HCT116 (cell line): ENCODE measurements at regions not wholly inside any gene's neighbourhood (a gene's known extent, or its start where the extent isn't known, plus 50 kb on each side); places are given as distances from the start of the nearest gene placed in this dataset.

ENCODE experiments used
- ATAC-seq: fragments of 200-7000 bp; cut with Tn5 transposase; 2 replicates; pipeline ENCODE4 v1.9.1; 2020; ENCODE audit warnings: mild to moderate bottlenecking, moderate library complexity
- BruUV-seq: library from RNA; stranded (reverse); fragments of 400-500 nt; replicated peaks from 2 replicates; lab custom pipeline; 2021; lab: Mats Ljungman, UMichigan
- CTCF ChIA-PET: fragments of 300-600 bp; sonication (Branson Sonifier 250); formaldehyde crosslinking; loops from one replicate; lab custom pipeline; 2021; ENCODE audit warnings: antibody characterized with exemption; lab: Charles Lee
- POLR2A ChIA-PET: fragments of 300-600, 350-600 bp; sonication (Branson Sonifier 250); formaldehyde crosslinking; loops from one replicate; lab custom pipeline; 2021; ENCODE audit warnings: antibody characterized with exemption; lab: Charles Lee
- RAD21 ChIA-PET, 2 experiments: fragments of 300-600 bp; sonication (Branson Sonifier 250); formaldehyde crosslinking; loops; one replicate each; lab custom pipeline; 2023; ENCODE audit warnings: low total read pairs in 2 of 2; ENCODE audit not compliant: uncharacterized antibody in 2 of 2, unreplicated experiment in 2 of 2, low non-redundant PET in 1 of 2; lab: Charles Lee
- DNase-seq: peaks from one replicate; pipeline ENCODE4 v3.0.0-alpha.2; 2010; ENCODE audit warnings: low read depth, low spot score
- H2AFZ ChIP-seq: fragments of 200-600 bp; shearing (Covaris generic), sonication (generic); 2 replicates; pipeline ENCODE4 v1.6.1; 2017; ENCODE audit warnings: low read depth, mixed run types, mixed read lengths, antibody characterized with exemption, low read length; ENCODE audit not compliant: poor library complexity, severe bottlenecking
- H3K27ac ChIP-seq: 2 replicates; pipeline ENCODE4 v1.5.1; 2012; ENCODE audit warnings: low read depth, low read length
- H3K27me3 ChIP-seq: fragments of 200-600 bp; sonication (generic); 2 replicates; pipeline ENCODE4 v1.6.1; 2016; ENCODE audit warnings: mixed run types, low read length, mixed read lengths; ENCODE audit not compliant: insufficient read depth
- H3K36me3 ChIP-seq, 2 experiments: fragments of 200-500 bp in 1 of 2; fragments of 200-600 bp in 1 of 2; sonication (Bioruptor generic) in 1 of 2; sonication (generic) in 1 of 2; 2 replicates each; pipeline versions ENCODE4 v1.5.1 to v1.6.1; 2014 to 2016; ENCODE audit warnings: low read length in 2 of 2, inconsistent platforms in 1 of 2, mixed read lengths in 1 of 2, mixed run types in 1 of 2; ENCODE audit not compliant: insufficient read depth in 2 of 2, control insufficient read depth in 1 of 2
- H3K4me1 ChIP-seq, 2 experiments: fragments of 200-600 bp in 1 of 2; sonication (generic) in 1 of 2; 2 replicates each; pipeline versions ENCODE4 v1.5.1 to v1.6.1; 2012 to 2017; ENCODE audit warnings: low read length in 2 of 2, inconsistent platforms in 1 of 2, mild to moderate bottlenecking in 1 of 2, mixed read lengths in 1 of 2, mixed run types in 1 of 2, moderate library complexity in 1 of 2; ENCODE audit not compliant: insufficient read depth in 2 of 2, control insufficient read depth in 1 of 2
- H3K4me2 ChIP-seq: fragments of 200-600 bp; sonication (generic); 2 replicates; pipeline ENCODE4 v1.6.1; 2017; ENCODE audit warnings: mixed run types, low read length, mixed read lengths
- H3K4me3 ChIP-seq, 2 experiments: fragments of 200-600 bp in 1 of 2; sonication (generic) in 1 of 2; replicated peaks in 1 of 2; 2 replicates each; pipeline ENCODE4 v1.5.1; 2011 to 2016; ENCODE audit warnings: low read length in 2 of 2, control low read depth in 1 of 2, low read depth in 1 of 2, mild to moderate bottlenecking in 1 of 2, mixed read lengths in 1 of 2, mixed run types in 1 of 2
- H3K79me2 ChIP-seq: fragments of 200-600 bp; sonication (generic); 2 replicates; pipeline ENCODE4 v1.6.1; 2017; ENCODE audit warnings: mild to moderate bottlenecking, mixed run types, low read length, moderate library complexity, mixed read lengths; ENCODE audit not compliant: insufficient read depth
- H3K9ac ChIP-seq: fragments of 200-600 bp; sonication (generic); 2 replicates; pipeline ENCODE4 v1.6.1; 2016; ENCODE audit warnings: low read length, mixed read lengths
- H3K9me2 ChIP-seq: fragments of 200-600 bp; sonication (generic), shearing (Covaris generic); 2 replicates; pipeline ENCODE4 v1.6.1; 2017; ENCODE audit warnings: mixed run types, mild to moderate bottlenecking, moderate library complexity; ENCODE audit not compliant: insufficient read depth
- H3K9me3 ChIP-seq, 2 experiments: fragments of 200-500 bp in 1 of 2; fragments of 200-600 bp in 1 of 2; sonication (Bioruptor generic) in 1 of 2; sonication (generic) in 1 of 2; 2 replicates each; pipeline ENCODE4 v1.6.1; 2014 to 2017; ENCODE audit warnings: low read length in 2 of 2, mixed read lengths in 2 of 2, inconsistent platforms in 1 of 2, low read depth in 1 of 2, mild to moderate bottlenecking in 1 of 2, mixed run types in 1 of 2, moderate library complexity in 1 of 2; ENCODE audit not compliant: control insufficient read depth in 1 of 2, insufficient read depth in 1 of 2
- H4K20me1 ChIP-seq: fragments of 200-600 bp; sonication (generic), shearing (Covaris generic); 2 replicates; pipeline ENCODE4 v1.6.1; 2017; ENCODE audit warnings: mixed run types, mild to moderate bottlenecking, moderate library complexity; ENCODE audit not compliant: insufficient read depth
- CBX3 ChIP-seq: IDR thresholded peaks from 2 replicates; pipeline ENCODE4 v1.6.1; 2012; ENCODE audit warnings: low read depth
- CEBPB ChIP-seq: IDR thresholded peaks from 2 replicates; pipeline ENCODE4 v1.6.1; 2012; ENCODE audit warnings: low read depth
- EGR1 ChIP-seq: IDR thresholded peaks from 2 replicates; pipeline ENCODE4 v1.6.1; 2012; ENCODE audit warnings: low read depth
- EZH2phosphoT487 ChIP-seq: fragments of 200-600 bp; IDR thresholded peaks from 2 replicates; pipeline ENCODE4 v1.6.1; 2018; ENCODE audit warnings: antibody characterized with exemption, borderline replicate concordance
- FOSL1 ChIP-seq: IDR thresholded peaks from 2 replicates; pipeline ENCODE4 v1.6.1; 2012; ENCODE audit warnings: low read depth
- JUND ChIP-seq: IDR thresholded peaks from 2 replicates; pipeline ENCODE4 v1.6.1; 2012
- POLR2AphosphoS5 ChIP-seq: IDR thresholded peaks from 2 replicates; pipeline ENCODE4 v1.6.1; 2011; ENCODE audit warnings: mild to moderate bottlenecking, low read depth, low read length, moderate library complexity
- RAD21 ChIP-seq: IDR thresholded peaks from 2 replicates; pipeline ENCODE4 v1.6.1; 2012; ENCODE audit warnings: low read depth, mild to moderate bottlenecking
- SP1 ChIP-seq: IDR thresholded peaks from 2 replicates; pipeline ENCODE4 v1.6.1; 2012; ENCODE audit warnings: low read depth
- SRF ChIP-seq: IDR thresholded peaks from 2 replicates; pipeline ENCODE4 v1.6.1; 2012; ENCODE audit warnings: low read depth
- TCF7L2 ChIP-seq: IDR thresholded peaks from 2 replicates; pipeline ENCODE4 v1.7.0; 2011; ENCODE audit warnings: borderline replicate concordance, inconsistent platforms; ENCODE audit not compliant: insufficient read depth, insufficient read length; ENCODE audit errors: extremely low read depth
- YY1 ChIP-seq: IDR thresholded peaks from 2 replicates; pipeline ENCODE4 v1.6.1; 2011; ENCODE audit warnings: low read length, low read depth, moderate library complexity, mild to moderate bottlenecking; ENCODE audit not compliant: insufficient replicate concordance; ENCODE audit errors: extremely low read depth
- ZFX ChIP-seq: fragments of 450-650 bp; IDR thresholded peaks from 2 replicates; pipeline ENCODE4 v1.6.1; 2017
- intact Hi-C: fragments of 100-400 bp; cut with micrococcal nuclease; formaldehyde crosslinking; loops from 2 replicates; pipeline ENCODE4 v1.10.0; 2022
- TF ChIP-seq, protein P1 (sequence below): IDR thresholded peaks from 2 replicates; pipeline ENCODE4 v1.6.1; 2012; ENCODE audit warnings: low read depth
- TF ChIP-seq, protein P2 (sequence below): IDR thresholded peaks from 2 replicates; pipeline ENCODE4 v1.6.1; 2012
- TF ChIP-seq, protein P3 (sequence below), 3 experiments: fragments of 200-600 bp in 1 of 3; sonication (generic) in 1 of 3; IDR thresholded peaks in 2 of 3; conservative IDR thresholded peaks in 1 of 3; 2 replicates each; pipeline ENCODE4 v1.5.1; 2012 to 2017; ENCODE audit warnings: low read depth in 2 of 3, low read length in 2 of 3, antibody characterized with exemption in 1 of 3, borderline replicate concordance in 1 of 3, control low read depth in 1 of 3, mild to moderate bottlenecking in 1 of 3, mixed read lengths in 1 of 3, mixed run types in 1 of 3, moderate library complexity in 1 of 3; ENCODE audit not compliant: insufficient read depth in 1 of 3

DNA sequence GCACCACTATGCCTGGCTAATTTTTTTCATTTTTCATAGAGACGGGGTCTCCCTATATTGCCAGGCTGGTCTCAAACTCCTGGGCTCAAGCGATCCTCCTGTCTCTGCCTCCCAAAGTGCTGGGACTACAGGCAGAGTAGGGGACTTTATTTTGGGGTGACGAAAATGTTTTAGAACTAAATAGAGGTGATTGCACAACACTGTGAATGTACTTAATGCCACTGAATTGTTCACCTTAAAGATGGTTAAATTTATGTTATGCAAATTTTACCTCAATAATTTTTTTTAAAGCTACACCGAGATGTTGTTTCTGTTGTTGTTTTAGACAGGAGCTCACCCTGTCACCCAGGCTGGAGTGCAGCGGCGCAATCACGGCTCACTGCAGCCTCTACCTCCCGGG is 111.9 kb upstream of the SEC14L1 start:
- ChIA-PET POLR2A (no interaction called here), CTCF (no interaction called here), RAD21 (no interaction called here)
- ATAC-seq (no peak), DNase-seq (no peak)
- TF ChIP-seq, protein P1, sequence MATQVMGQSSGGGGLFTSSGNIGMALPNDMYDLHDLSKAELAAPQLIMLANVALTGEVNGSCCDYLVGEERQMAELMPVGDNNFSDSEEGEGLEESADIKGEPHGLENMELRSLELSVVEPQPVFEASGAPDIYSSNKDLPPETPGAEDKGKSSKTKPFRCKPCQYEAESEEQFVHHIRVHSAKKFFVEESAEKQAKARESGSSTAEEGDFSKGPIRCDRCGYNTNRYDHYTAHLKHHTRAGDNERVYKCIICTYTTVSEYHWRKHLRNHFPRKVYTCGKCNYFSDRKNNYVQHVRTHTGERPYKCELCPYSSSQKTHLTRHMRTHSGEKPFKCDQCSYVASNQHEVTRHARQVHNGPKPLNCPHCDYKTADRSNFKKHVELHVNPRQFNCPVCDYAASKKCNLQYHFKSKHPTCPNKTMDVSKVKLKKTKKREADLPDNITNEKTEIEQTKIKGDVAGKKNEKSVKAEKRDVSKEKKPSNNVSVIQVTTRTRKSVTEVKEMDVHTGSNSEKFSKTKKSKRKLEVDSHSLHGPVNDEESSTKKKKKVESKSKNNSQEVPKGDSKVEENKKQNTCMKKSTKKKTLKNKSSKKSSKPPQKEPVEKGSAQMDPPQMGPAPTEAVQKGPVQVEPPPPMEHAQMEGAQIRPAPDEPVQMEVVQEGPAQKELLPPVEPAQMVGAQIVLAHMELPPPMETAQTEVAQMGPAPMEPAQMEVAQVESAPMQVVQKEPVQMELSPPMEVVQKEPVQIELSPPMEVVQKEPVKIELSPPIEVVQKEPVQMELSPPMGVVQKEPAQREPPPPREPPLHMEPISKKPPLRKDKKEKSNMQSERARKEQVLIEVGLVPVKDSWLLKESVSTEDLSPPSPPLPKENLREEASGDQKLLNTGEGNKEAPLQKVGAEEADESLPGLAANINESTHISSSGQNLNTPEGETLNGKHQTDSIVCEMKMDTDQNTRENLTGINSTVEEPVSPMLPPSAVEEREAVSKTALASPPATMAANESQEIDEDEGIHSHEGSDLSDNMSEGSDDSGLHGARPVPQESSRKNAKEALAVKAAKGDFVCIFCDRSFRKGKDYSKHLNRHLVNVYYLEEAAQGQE, result no peak
- TF ChIP-seq RAD21 (no peak), JUND (no peak), TCF7L2 (no peak)
- Histone ChIP-seq H3K36me3 (no peaks in the 10 kb centered on the region), H3K4me2 (no peak overlapping the region), H3K79me2 (no peaks in the 10 kb centered on the region), H3K9ac (no peak overlapping the region), H3K4me3 (no peak overlapping the region), H3K9me3 (peaks cover 7 to 9% of the 10 kb centered on the region in 2 experiments; a peak in 2 of 4 replicates), H3K27ac (no peak overlapping the region), H4K20me1 (no peaks in the 10 kb centered on the region), H2AFZ (no peak overlapping the region), H3K27me3 (no peaks in the 10 kb centered on the region), H3K9me2 (no peaks in the 10 kb centered on the region), H3K4me1 (no peaks in the 10 kb centered on the region)
- BruUV-seq, result no TSS peak
- intact Hi-C loops, result no loop called here

DNA sequence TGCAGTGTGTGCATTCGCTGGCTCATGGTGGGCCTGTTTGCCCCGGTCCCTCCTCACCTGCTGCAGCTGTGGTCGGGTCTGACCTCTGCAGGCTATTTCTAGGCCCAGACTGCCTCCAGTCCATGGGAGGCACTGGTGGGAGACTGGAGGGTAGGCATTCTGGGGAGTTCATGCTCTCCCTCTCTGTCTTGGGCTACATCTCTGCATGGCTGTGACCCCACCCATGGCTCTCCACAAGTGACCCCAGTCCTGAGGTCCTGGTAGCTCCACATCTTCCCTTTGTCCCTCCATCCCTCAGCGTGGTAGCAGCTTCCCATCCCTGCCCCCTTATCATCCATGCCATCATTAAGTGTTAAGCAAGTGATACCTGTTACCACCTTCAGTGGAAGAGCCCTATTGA is 107.8 kb upstream of the SEC14L1 start:
- POLR2A ChIA-PET, result no interaction called here
- no peak overlapping the region for H3K4me3 ChIP-seq
- ATAC-seq (no peak), DNase-seq (no peak)
- intact Hi-C loops, result no loop called here
- no TSS peak for BruUV-seq
- no peaks in the 10 kb centered on the region for H3K36me3 ChIP-seq
- no peaks in the 10 kb centered on the region for H3K9me2 ChIP-seq
- CTCF ChIA-PET, result no interaction called here
- H3K27me3 ChIP-seq, result no peaks in the 10 kb centered on the region; the same call in 1 of the 2 replicates
- no peak overlapping the region for H3K27ac ChIP-seq
- no peaks in the 10 kb centered on the region for H3K4me1 ChIP-seq
- no peak overlapping the region for H2AFZ ChIP-seq
- H3K79me2 ChIP-seq, result no peaks in the 10 kb centered on the region
- H4K20me1 ChIP-seq, result no peaks in the 10 kb centered on the region
- RAD21 ChIA-PET, result no interaction called here
- no peak overlapping the region for H3K4me2 ChIP-seq
- H3K9ac ChIP-seq, result no peak overlapping the region
- peaks cover 7 to 9% of the 10 kb centered on the region in 2 experiments; a peak in 2 of 4 replicates for H3K9me3 ChIP-seq
- TF ChIP-seq, protein P2, sequence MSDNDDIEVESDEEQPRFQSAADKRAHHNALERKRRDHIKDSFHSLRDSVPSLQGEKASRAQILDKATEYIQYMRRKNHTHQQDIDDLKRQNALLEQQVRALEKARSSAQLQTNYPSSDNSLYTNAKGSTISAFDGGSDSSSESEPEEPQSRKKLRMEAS, result no peak
- TF ChIP-seq JUND (no peak), YY1 (no peak), POLR2AphosphoS5 (no peak), RAD21 (no peak), ZFX (no peak), SRF (no peak), FOSL1 (no peak), EGR1 (no peak), CBX3 (no peak), SP1 (no peak), EZH2phosphoT487 (no peak), CEBPB (no peak), TCF7L2 (no peak)
- TF ChIP-seq, protein P3, sequence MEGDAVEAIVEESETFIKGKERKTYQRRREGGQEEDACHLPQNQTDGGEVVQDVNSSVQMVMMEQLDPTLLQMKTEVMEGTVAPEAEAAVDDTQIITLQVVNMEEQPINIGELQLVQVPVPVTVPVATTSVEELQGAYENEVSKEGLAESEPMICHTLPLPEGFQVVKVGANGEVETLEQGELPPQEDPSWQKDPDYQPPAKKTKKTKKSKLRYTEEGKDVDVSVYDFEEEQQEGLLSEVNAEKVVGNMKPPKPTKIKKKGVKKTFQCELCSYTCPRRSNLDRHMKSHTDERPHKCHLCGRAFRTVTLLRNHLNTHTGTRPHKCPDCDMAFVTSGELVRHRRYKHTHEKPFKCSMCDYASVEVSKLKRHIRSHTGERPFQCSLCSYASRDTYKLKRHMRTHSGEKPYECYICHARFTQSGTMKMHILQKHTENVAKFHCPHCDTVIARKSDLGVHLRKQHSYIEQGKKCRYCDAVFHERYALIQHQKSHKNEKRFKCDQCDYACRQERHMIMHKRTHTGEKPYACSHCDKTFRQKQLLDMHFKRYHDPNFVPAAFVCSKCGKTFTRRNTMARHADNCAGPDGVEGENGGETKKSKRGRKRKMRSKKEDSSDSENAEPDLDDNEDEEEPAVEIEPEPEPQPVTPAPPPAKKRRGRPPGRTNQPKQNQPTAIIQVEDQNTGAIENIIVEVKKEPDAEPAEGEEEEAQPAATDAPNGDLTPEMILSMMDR (IDR thresholded peaks at IDR 0.05 in 2 of 3, conservative IDR thresholded peaks at IDR 0.05 in 1 of 3; ENCODE audit: borderline replicate concordance in 1 of 3, insufficient read depth in 1 of 3, low read depth in 2 of 3, low read length in 2 of 3), result no peak
